H9 (cell line): ENCODE measurements at regions not wholly inside any gene's neighbourhood (a gene's known extent, or its start where the extent isn't known, plus 50 kb on each side); places are given as distances from the start of the nearest gene placed in this dataset.

Source experiments
- DNase-seq: peaks from one replicate; pipeline ENCODE4 v3.0.0-alpha.2; 2017
- H2AFZ ChIP-seq: one replicate; pipeline ENCODE4 v1.6.1; 2013; ENCODE audit warnings: mild to moderate bottlenecking, low read length, control low read depth, moderate library complexity
- H2AK5ac ChIP-seq: 2 replicates; pipeline ENCODE4 v1.6.1; 2013; ENCODE audit warnings: low read length, control low read depth, mixed read lengths; ENCODE audit not compliant: insufficient read length
- H2BK120ac ChIP-seq: one replicate; pipeline ENCODE4 v1.6.1; 2013; ENCODE audit warnings: low read depth, mild to moderate bottlenecking, low read length, control low read depth, inconsistent platforms; ENCODE audit not compliant: poor library complexity, severe bottlenecking
- H2BK12ac ChIP-seq: 2 replicates; pipeline ENCODE4 v1.6.1; 2013; ENCODE audit warnings: low read length, control low read depth, mixed read lengths, low read depth; ENCODE audit not compliant: insufficient read length
- H2BK15ac ChIP-seq: 2 replicates; pipeline ENCODE4 v1.6.1; 2013; ENCODE audit warnings: low read depth, low read length, control low read depth
- H2BK20ac ChIP-seq: one replicate; pipeline ENCODE4 v1.6.1; 2013; ENCODE audit warnings: low read depth, mild to moderate bottlenecking, low read length, control low read depth, inconsistent platforms; ENCODE audit not compliant: poor library complexity, severe bottlenecking
- H2BK5ac ChIP-seq: 2 replicates; pipeline ENCODE4 v1.6.1; 2013; ENCODE audit warnings: low read length, control low read depth, mixed read lengths; ENCODE audit not compliant: insufficient read length
- H3K14ac ChIP-seq: 2 replicates; pipeline ENCODE4 v1.6.1; 2013; ENCODE audit warnings: low read length, control low read depth; ENCODE audit not compliant: insufficient read depth
- H3K18ac ChIP-seq: 2 replicates; pipeline ENCODE4 v1.6.1; 2013; ENCODE audit warnings: low read depth, mild to moderate bottlenecking, mixed read lengths, low read length, control low read depth; ENCODE audit not compliant: insufficient read length
- H3K23ac ChIP-seq: 2 replicates; pipeline ENCODE4 v1.6.1; 2013; ENCODE audit warnings: low read length, control low read depth, mixed read lengths, low read depth; ENCODE audit not compliant: insufficient read length
- H3K23me2 ChIP-seq: 2 replicates; pipeline ENCODE4 v1.6.1; 2013; ENCODE audit warnings: low read depth, mild to moderate bottlenecking, mixed read lengths, low read length, control low read depth; ENCODE audit not compliant: insufficient read length, poor library complexity, severe bottlenecking
- H3K27ac ChIP-seq: 2 replicates; pipeline ENCODE4 v1.5.1; 2013; ENCODE audit warnings: low read length, control low read depth, mixed read lengths, low read depth; ENCODE audit not compliant: insufficient read length
- H3K27me3 ChIP-seq: 2 replicates; pipeline ENCODE4 v1.6.1; 2013; ENCODE audit warnings: low read length, control low read depth, inconsistent platforms; ENCODE audit not compliant: insufficient read depth
- H3K4ac ChIP-seq: 2 replicates; pipeline ENCODE4 v1.6.1; 2013; ENCODE audit warnings: low read depth, mild to moderate bottlenecking, control low read depth, inconsistent platforms, low read length, moderate library complexity
- H3K4me1 ChIP-seq: 2 replicates; pipeline ENCODE4 v1.6.1; 2013; ENCODE audit warnings: low read length, control low read depth, inconsistent platforms; ENCODE audit not compliant: insufficient read depth
- H3K4me2 ChIP-seq: 2 replicates; pipeline ENCODE4 v1.6.1; 2013; ENCODE audit warnings: low read length, control low read depth, mixed read lengths; ENCODE audit not compliant: insufficient read length, insufficient read depth
- H3K56ac ChIP-seq: 2 replicates; pipeline ENCODE4 v1.6.1; 2013; ENCODE audit warnings: low read depth, mild to moderate bottlenecking, mixed read lengths, low read length, control low read depth; ENCODE audit not compliant: insufficient read length
- H3K79me1 ChIP-seq: 2 replicates; pipeline ENCODE4 v1.6.1; 2013; ENCODE audit warnings: low read depth, mild to moderate bottlenecking, moderate library complexity, low read length, control low read depth, inconsistent platforms; ENCODE audit not compliant: insufficient read depth, poor library complexity, severe bottlenecking
- H3K79me2 ChIP-seq: 2 replicates; pipeline ENCODE4 v1.6.1; 2013; ENCODE audit warnings: low read length, control low read depth, inconsistent platforms; ENCODE audit not compliant: insufficient read depth
- H3K9ac ChIP-seq: 2 replicates; pipeline ENCODE4 v1.6.1; 2013; ENCODE audit warnings: low read length, control low read depth, mixed read lengths; ENCODE audit not compliant: insufficient read length; ENCODE audit errors: extremely low read depth
- H3K9me3 ChIP-seq: one replicate; pipeline ENCODE4 v1.6.1; 2013; ENCODE audit warnings: low read depth, low read length, inconsistent platforms; ENCODE audit not compliant: control insufficient read depth
- H3T11ph ChIP-seq: one replicate; pipeline ENCODE4 v1.6.1; 2013; ENCODE audit warnings: mild to moderate bottlenecking, low read length, control low read depth, inconsistent platforms
- H4K20me1 ChIP-seq: one replicate; pipeline ENCODE4 v1.6.1; 2013; ENCODE audit not compliant: control insufficient read depth, insufficient read length, insufficient read depth
- H4K5ac ChIP-seq: 2 replicates; pipeline ENCODE4 v1.6.1; 2013; ENCODE audit warnings: low read depth, mild to moderate bottlenecking, mixed read lengths, low read length, control low read depth; ENCODE audit not compliant: insufficient read length
- H4K8ac ChIP-seq: replicated peaks from 2 replicates; pipeline ENCODE4 v1.6.1; 2013; ENCODE audit warnings: low read length, control low read depth, mixed read lengths, low read depth; ENCODE audit not compliant: insufficient read length
- H4K91ac ChIP-seq: 2 replicates; pipeline ENCODE4 v1.6.1; 2013; ENCODE audit warnings: low read depth, mild to moderate bottlenecking, moderate library complexity, mixed read lengths, low read length, control low read depth; ENCODE audit not compliant: insufficient read length
- H3K27ac Mint-ChIP-seq, 3 experiments: 2 replicates in 2 of 3; 3 replicates in 1 of 3; pipeline ENCODE4 v1.8.0; 2020 to 2021; ENCODE audit warnings: mixed read lengths in 3 of 3, mild to moderate bottlenecking in 1 of 3, moderate library complexity in 1 of 3
- H3K27me3 Mint-ChIP-seq: 2 replicates; pipeline ENCODE4 v1.8.0; 2021; ENCODE audit warnings: low read depth, mild to moderate bottlenecking, moderate library complexity, mixed read lengths
- H3K36me3 Mint-ChIP-seq, 3 experiments: 2 replicates in 2 of 3; 3 replicates in 1 of 3; pipeline ENCODE4 v1.8.0; 2020 to 2021; ENCODE audit warnings: low read depth in 3 of 3, mixed read lengths in 3 of 3; ENCODE audit not compliant: insufficient read depth in 1 of 3
- H3K4me1 Mint-ChIP-seq, 2 experiments: 2 replicates each; pipeline ENCODE4 v1.8.0; 2020; ENCODE audit warnings: mixed read lengths in 2 of 2
- H3K4me3 Mint-ChIP-seq, 2 experiments: 2 replicates in 1 of 2; 3 replicates in 1 of 2; pipeline ENCODE4 v1.8.0; 2020 to 2021; ENCODE audit warnings: mild to moderate bottlenecking in 2 of 2, mixed read lengths in 2 of 2, moderate library complexity in 1 of 2
- H3K9me3 Mint-ChIP-seq, 2 experiments: 2 replicates in 1 of 2; 3 replicates in 1 of 2; pipeline ENCODE4 v1.8.0; 2020; ENCODE audit warnings: mild to moderate bottlenecking in 2 of 2, mixed read lengths in 2 of 2, moderate library complexity in 1 of 2
- CTCF ChIP-seq: fragments of 200-600 bp; sonication (generic); conservative IDR thresholded peaks from 3 replicates; pipeline ENCODE4 v1.8.0; 2021; ENCODE audit warnings: antibody characterized with exemption, mild to moderate bottlenecking
- WGBS: extraction: QIAGEN DNeasy Blood & Tissue Kit; methylation state at CpG from one replicate; pipeline ENCODE4 v1.1.7; 2013; ENCODE audit warnings: missing lambda C conversion rate, low lambda C conversion rate, mixed read lengths; ENCODE audit not compliant: insufficient read length; ENCODE audit errors: extremely low coverage; 5-methylcytosine and 5-hydroxymethylcytosine counted together

- H3K79me1 ChIP-seq = no peaks in the 10 kb centered on the region
- H2BK120ac ChIP-seq = no peak overlapping the region
- DNase-seq = no peak
- H2AK5ac ChIP-seq = no peak overlapping the region
- H3K4ac ChIP-seq = no peak overlapping the region
- no peaks in the 10 kb centered on the region for H3K27me3 ChIP-seq
- Mint-ChIP-seq H3K36me3 (peaks cover 0 to 7% (median 0%) of the 10 kb centered on the region in 3 experiments; a peak in 2 of 7 replicates), H3K9me3 (peaks cover 5 to 7% of the 10 kb centered on the region in 2 experiments; a peak in 2 of 5 replicates), H3K27ac (no peak overlapping the region), H3K4me1 (peaks cover 8 to 13% of the 10 kb centered on the region in 2 experiments), H3K27me3 (peaks cover 3% of the 10 kb centered on the region; the same call in 1 of the 2 replicates), H3K4me3 (no peak overlapping the region)
- H3K9ac ChIP-seq = no peak overlapping the region
- no peak overlapping the region for H4K91ac ChIP-seq
- H4K20me1 ChIP-seq = no peaks in the 10 kb centered on the region
- no peak overlapping the region for H3K14ac ChIP-seq
- H3K23ac ChIP-seq = no peak overlapping the region
- H2BK12ac ChIP-seq = no peak overlapping the region
- no peak overlapping the region for H4K5ac ChIP-seq
- H3K23me2 ChIP-seq = no peaks in the 10 kb centered on the region
- no peaks in the 10 kb centered on the region for H3K4me1 ChIP-seq
- TF ChIP-seq CTCF = no peak
- no peak overlapping the region for H3K18ac ChIP-seq
- no CpG with 5 or more reads among the region's 7 CpGs for WGBS
- no peak overlapping the region for H3K4me2 ChIP-seq
- no peak overlapping the region for H3K56ac ChIP-seq
- no peak overlapping the region for H2BK20ac ChIP-seq
- no peak overlapping the region for H2BK5ac ChIP-seq
- no peak overlapping the region for H3K27ac ChIP-seq
- H2BK15ac ChIP-seq = no peak overlapping the region
- H2AFZ ChIP-seq = no peak overlapping the region
- no peak overlapping the region for H4K8ac ChIP-seq
- H3K79me2 ChIP-seq = no peaks in the 10 kb centered on the region; the same call in 1 of the 2 replicates
- no peak overlapping the region for H3T11ph ChIP-seq
- H3K9me3 ChIP-seq = no peaks in the 10 kb centered on the region
Observed at GRCh38 chr15:91741986-91742385, 111.5 kb upstream of the SLCO3A1 start.
